Mesothelial cell of epicardium (in vitro differentiated cells): ENCODE measurements at regions not wholly inside any gene's neighbourhood (a gene's known extent, or its start where the extent isn't known, plus 50 kb on each side); places are given as distances from the start of the nearest gene placed in this dataset.

Experiments used
- DNase-seq, 2 experiments: peaks; one replicate each; pipeline ENCODE4 v3.0.0; 2021; ENCODE audit warnings: low spot score in 2 of 2; ENCODE audit not compliant: unreplicated experiment in 2 of 2
- H3K27ac Mint-ChIP-seq: 2 replicates; pipeline ENCODE4 v1.8.0; 2021; ENCODE audit warnings: mixed read lengths
- H3K27me3 Mint-ChIP-seq: 2 replicates; pipeline ENCODE4 v1.8.0; 2021; ENCODE audit warnings: low read depth, mixed read lengths
- H3K36me3 Mint-ChIP-seq: 2 replicates; pipeline ENCODE4 v1.8.0; 2021; ENCODE audit warnings: mixed read lengths
- H3K4me1 Mint-ChIP-seq: 2 replicates; pipeline ENCODE4 v1.8.0; 2021; ENCODE audit warnings: mixed read lengths
- H3K4me3 Mint-ChIP-seq: 2 replicates; pipeline ENCODE4 v1.8.0; 2021; ENCODE audit warnings: mild to moderate bottlenecking, moderate library complexity, mixed read lengths
- H3K9me3 Mint-ChIP-seq: 2 replicates; pipeline ENCODE4 v1.8.0; 2021; ENCODE audit warnings: mixed read lengths
- TF ChIP-seq, protein P1 (sequence below): fragments of 200-600 bp; sonication (generic); IDR thresholded peaks from one replicate; pipeline ENCODE4 v1.5.0; 2021; ENCODE audit warnings: antibody characterized with exemption; ENCODE audit not compliant: unreplicated experiment

DNA sequence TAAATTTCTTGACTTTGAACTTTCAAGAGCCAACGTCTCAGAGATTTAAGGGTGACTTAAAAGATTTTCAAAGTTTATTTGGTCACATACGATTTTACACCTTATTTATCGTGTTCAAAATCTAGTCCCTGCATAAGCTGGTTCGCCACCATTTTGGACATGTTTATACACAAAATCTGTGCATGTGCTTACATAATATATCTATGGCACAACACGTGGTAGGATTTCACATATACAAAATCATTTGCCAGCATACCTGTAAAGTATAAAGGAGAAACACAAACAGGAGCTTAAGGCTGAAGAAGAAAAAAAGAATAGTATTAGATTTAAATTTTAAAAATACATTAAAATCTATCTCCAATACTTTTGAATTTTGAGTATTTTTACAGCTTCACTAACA, 190.0 kb upstream of the KYNU start:
- TF ChIP-seq, protein P1, sequence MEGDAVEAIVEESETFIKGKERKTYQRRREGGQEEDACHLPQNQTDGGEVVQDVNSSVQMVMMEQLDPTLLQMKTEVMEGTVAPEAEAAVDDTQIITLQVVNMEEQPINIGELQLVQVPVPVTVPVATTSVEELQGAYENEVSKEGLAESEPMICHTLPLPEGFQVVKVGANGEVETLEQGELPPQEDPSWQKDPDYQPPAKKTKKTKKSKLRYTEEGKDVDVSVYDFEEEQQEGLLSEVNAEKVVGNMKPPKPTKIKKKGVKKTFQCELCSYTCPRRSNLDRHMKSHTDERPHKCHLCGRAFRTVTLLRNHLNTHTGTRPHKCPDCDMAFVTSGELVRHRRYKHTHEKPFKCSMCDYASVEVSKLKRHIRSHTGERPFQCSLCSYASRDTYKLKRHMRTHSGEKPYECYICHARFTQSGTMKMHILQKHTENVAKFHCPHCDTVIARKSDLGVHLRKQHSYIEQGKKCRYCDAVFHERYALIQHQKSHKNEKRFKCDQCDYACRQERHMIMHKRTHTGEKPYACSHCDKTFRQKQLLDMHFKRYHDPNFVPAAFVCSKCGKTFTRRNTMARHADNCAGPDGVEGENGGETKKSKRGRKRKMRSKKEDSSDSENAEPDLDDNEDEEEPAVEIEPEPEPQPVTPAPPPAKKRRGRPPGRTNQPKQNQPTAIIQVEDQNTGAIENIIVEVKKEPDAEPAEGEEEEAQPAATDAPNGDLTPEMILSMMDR, result no peak
- peaks cover 4% of the 10 kb centered on the region for H3K4me1 Mint-ChIP-seq
- no peaks in the 10 kb centered on the region for H3K27me3 Mint-ChIP-seq
- no peak overlapping the region for H3K27ac Mint-ChIP-seq
- no peaks in the 10 kb centered on the region for H3K36me3 Mint-ChIP-seq
- H3K4me3 Mint-ChIP-seq, result no peak overlapping the region
- no peak for DNase-seq
- H3K9me3 Mint-ChIP-seq, result no peaks in the 10 kb centered on the region

DNA sequence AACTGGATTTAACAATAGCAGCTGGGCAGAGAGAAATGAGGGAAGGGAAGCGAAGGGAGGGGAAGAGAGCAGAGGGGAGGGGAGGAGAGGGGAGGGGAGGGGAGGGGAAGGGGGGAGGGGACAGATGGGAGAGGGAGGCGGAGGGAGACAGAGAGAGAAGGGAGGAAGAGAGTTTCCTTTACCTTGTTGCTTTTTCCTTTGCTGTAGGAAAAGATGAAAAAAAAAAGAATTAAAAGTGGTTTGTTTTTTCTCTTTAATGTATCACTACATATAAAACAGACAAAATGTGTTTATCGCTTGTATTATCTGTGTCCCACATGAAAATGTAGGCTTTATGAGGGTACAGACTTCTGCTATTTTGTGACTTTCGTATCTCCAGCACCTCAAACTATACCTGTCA, 190.4 kb upstream of the KYNU start:
- Mint-ChIP-seq H3K36me3 (no peaks in the 10 kb centered on the region), H3K27ac (no peak overlapping the region), H3K9me3 (no peaks in the 10 kb centered on the region), H3K4me1 (peaks cover 2% of the 10 kb centered on the region), H3K4me3 (no peak overlapping the region), H3K27me3 (no peaks in the 10 kb centered on the region)
- no peak for DNase-seq
- TF ChIP-seq, protein P1, result no peak

DNA sequence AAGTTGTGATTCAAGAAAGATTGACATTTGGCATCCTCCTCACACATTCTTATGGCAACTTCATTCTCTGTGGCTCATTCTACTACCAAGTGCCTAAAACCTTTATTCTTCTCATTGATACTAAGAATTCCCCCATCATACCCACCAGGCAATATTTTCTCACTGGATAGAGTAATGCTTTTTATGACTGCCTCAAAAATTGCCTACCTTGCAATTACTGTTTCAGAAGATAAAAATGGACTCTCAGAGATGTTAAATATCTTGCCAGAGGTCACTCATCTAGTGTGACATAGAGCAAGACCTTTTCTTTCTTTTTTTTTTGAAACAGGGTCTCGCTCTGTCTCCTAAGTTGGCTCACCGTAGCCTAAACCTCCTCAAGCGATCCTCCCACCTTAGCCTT, 192.8 kb upstream of the KYNU start:
- Mint-ChIP-seq H3K27ac (no peak overlapping the region), H3K9me3 (no peaks in the 10 kb centered on the region)
- TF ChIP-seq, protein P1, result no peak

DNA sequence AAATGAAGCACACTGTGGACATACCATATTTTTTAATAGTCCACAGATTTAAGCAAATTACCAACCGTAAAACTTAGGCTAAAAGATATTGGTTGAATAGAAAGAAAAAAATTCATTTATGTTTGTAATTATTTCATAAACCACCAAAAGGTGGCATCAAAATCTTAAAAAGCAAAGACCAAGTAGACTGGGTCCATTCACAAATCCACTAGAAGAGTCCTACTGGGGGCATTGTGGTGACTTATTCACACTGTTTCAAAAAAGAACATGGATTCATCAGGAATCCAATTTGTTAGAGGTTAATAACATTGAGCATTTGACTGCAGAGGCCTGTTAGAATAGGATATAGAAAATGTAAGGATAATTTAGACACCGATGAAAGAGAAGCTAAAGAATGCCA, 194.9 kb upstream of the KYNU start:
- no peak overlapping the region for H3K4me3 Mint-ChIP-seq
- TF ChIP-seq, protein P1, result no peak
- no peak overlapping the region for H3K27ac Mint-ChIP-seq
- no peak for DNase-seq
- H3K36me3 Mint-ChIP-seq, result no peaks in the 10 kb centered on the region
- H3K27me3 Mint-ChIP-seq, result no peaks in the 10 kb centered on the region
- H3K4me1 Mint-ChIP-seq, result no peaks in the 10 kb centered on the region
- H3K9me3 Mint-ChIP-seq, result no peaks in the 10 kb centered on the region

More for the DNA sequence above, 192.8 kb upstream of the KYNU start:
- no peak for DNase-seq
- Mint-ChIP-seq H3K4me3 (no peak overlapping the region), H3K27me3 (no peaks in the 10 kb centered on the region), H3K4me1 (no peaks in the 10 kb centered on the region), H3K36me3 (no peaks in the 10 kb centered on the region)

DNA sequence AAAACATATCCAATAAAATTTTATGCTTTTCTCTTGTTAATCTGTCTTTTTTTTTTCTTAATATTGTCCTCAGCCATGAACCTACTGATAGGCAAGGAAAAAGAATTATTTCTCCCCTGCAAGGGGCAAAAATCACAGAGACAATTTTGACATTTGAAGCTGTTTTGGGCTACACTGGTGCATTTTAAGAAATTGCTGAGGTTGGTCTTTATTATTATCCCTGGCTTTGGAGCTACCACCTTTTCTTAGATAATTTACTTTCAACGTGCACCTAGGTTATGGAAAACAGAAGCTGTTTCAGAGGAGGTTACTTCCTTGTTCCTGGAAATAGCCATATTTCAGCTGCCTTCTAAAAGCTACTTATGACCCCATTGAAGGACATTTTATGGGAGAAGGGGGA, 195.5 kb upstream of the KYNU start:
- Mint-ChIP-seq H3K9me3 (no peaks in the 10 kb centered on the region), H3K4me1 (no peaks in the 10 kb centered on the region), H3K27ac (no peak overlapping the region), H3K27me3 (no peaks in the 10 kb centered on the region), H3K36me3 (no peaks in the 10 kb centered on the region), H3K4me3 (no peak overlapping the region)
- TF ChIP-seq, protein P1, result no peak
- DNase-seq, result no peak

DNA sequence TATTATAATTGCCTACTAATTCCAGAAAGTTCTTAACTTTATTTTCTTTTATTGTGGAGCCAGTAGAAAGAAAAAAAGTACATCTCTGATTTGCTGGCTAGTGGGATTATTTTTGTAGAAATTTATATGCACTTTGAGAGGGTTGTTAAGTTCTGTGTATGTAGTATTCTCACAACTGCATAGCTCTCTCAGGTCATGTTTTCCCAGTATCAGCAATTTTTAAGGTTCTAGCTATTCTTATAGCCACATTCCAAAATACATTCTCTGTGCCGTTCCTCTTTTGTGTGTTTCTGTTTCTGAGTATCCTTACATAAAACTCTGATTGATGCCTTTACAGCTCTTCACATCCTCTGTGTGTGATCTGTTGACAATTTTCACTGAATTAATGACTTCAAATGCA, 199.3 kb upstream of the KYNU start:
- TF ChIP-seq, protein P1, result no peak
- no peaks in the 10 kb centered on the region for H3K27me3 Mint-ChIP-seq
- no peak overlapping the region for H3K27ac Mint-ChIP-seq
- H3K4me3 Mint-ChIP-seq, result no peak overlapping the region
- H3K4me1 Mint-ChIP-seq, result no peaks in the 10 kb centered on the region
- no peak for DNase-seq
- H3K36me3 Mint-ChIP-seq, result no peaks in the 10 kb centered on the region
- no peaks in the 10 kb centered on the region for H3K9me3 Mint-ChIP-seq
